Osteocyte (in vitro differentiated cells): ENCODE measurements at regions not wholly inside any gene's neighbourhood (a gene's known extent, or its start where the extent isn't known, plus 50 kb on each side); places are given as distances from the start of the nearest gene placed in this dataset.
A peak's percentile ranks its signal among the peaks of the same experiment; 100 is the strongest.

Experiments used
- DNase-seq: peaks from one replicate; pipeline ENCODE4 v3.0.0; 2021; ENCODE audit warnings: mixed read lengths; ENCODE audit not compliant: unreplicated experiment; ENCODE audit errors: extremely low spot score
- H3K27ac Mint-ChIP-seq: one replicate; pipeline ENCODE4 v1.8.0; 2021; ENCODE audit warnings: mild to moderate bottlenecking, mixed read lengths; ENCODE audit not compliant: unreplicated experiment
- H3K27me3 Mint-ChIP-seq: one replicate; pipeline ENCODE4 v1.8.0; 2021; ENCODE audit warnings: mixed read lengths; ENCODE audit not compliant: unreplicated experiment
- H3K36me3 Mint-ChIP-seq: one replicate; pipeline ENCODE4 v1.8.0; 2021; ENCODE audit warnings: mixed read lengths; ENCODE audit not compliant: unreplicated experiment
- H3K4me1 Mint-ChIP-seq: one replicate; pipeline ENCODE4 v1.8.0; 2021; ENCODE audit warnings: mixed read lengths; ENCODE audit not compliant: unreplicated experiment
- H3K4me3 Mint-ChIP-seq: one replicate; pipeline ENCODE4 v1.8.0; 2021; ENCODE audit warnings: mild to moderate bottlenecking, moderate library complexity, mixed read lengths; ENCODE audit not compliant: unreplicated experiment
- H3K9me3 Mint-ChIP-seq: one replicate; pipeline ENCODE4 v1.8.0; 2021; ENCODE audit warnings: mixed read lengths; ENCODE audit not compliant: unreplicated experiment
- TF ChIP-seq, protein P1 (sequence below): fragments of 200-600 bp; sonication (generic); IDR thresholded peaks from 2 replicates; pipeline ENCODE4 v1.5.0; 2021; ENCODE audit warnings: antibody characterized with exemption, mild to moderate bottlenecking, moderate library complexity

DNA sequence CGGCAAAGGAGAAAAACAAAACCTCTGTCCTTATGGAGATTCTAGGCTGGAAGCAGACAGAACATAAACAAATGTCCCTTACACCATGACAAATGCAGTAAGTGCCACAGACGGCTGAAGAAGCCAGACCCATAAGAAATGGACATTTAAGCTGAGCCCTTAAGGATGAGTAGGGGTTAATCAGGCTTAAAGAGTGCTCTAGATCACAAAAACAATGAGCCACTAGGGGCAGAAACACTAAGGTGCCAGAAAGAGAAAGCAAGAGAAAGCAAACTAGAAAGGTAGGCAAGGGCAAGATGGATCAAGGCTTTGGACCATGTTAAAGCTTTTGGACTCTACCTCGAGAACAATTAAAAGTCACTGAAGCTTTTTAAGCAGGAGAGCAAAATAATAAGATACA lies 326.9 kb upstream of the WWC1 start:
- TF ChIP-seq, protein P1, sequence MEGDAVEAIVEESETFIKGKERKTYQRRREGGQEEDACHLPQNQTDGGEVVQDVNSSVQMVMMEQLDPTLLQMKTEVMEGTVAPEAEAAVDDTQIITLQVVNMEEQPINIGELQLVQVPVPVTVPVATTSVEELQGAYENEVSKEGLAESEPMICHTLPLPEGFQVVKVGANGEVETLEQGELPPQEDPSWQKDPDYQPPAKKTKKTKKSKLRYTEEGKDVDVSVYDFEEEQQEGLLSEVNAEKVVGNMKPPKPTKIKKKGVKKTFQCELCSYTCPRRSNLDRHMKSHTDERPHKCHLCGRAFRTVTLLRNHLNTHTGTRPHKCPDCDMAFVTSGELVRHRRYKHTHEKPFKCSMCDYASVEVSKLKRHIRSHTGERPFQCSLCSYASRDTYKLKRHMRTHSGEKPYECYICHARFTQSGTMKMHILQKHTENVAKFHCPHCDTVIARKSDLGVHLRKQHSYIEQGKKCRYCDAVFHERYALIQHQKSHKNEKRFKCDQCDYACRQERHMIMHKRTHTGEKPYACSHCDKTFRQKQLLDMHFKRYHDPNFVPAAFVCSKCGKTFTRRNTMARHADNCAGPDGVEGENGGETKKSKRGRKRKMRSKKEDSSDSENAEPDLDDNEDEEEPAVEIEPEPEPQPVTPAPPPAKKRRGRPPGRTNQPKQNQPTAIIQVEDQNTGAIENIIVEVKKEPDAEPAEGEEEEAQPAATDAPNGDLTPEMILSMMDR: peak; percentile 32

DNA sequence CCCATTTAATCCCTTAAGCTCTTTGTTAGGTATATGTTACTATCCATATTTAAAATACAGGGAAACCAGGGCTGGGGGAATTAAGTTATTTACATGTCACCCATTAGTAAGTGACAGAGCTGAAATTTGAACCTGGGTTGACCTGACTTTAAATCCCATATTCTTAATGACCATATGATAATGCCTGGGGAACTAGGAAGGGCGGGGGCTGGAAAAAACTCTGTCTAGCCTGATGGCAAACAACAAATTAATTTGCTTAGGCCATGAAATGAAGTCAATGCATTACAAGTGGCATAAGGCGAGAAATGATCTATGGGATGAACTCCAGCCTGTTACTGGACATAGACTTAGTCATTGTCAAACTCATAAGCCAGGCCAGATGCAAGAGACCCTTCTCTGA lies 325.7 kb upstream of the WWC1 start:
- DNase-seq: no peak
- TF ChIP-seq, protein P1: no peak
- H3K27me3 Mint-ChIP-seq: no peaks in the 10 kb centered on the region
- no peak overlapping the region for H3K27ac Mint-ChIP-seq
- no peaks in the 10 kb centered on the region for H3K36me3 Mint-ChIP-seq
- H3K4me3 Mint-ChIP-seq: no peak overlapping the region
- H3K9me3 Mint-ChIP-seq: peaks cover 3% of the 10 kb centered on the region
- peaks cover 10% of the 10 kb centered on the region for H3K4me1 Mint-ChIP-seq

More for the DNA sequence above, 326.9 kb upstream of the WWC1 start:
- DNase-seq: no peak
- Mint-ChIP-seq H3K36me3 (no peaks in the 10 kb centered on the region), H3K4me3 (no peak overlapping the region), H3K4me1 (peaks cover 10% of the 10 kb centered on the region), H3K27ac (no peak overlapping the region), H3K27me3 (no peaks in the 10 kb centered on the region), H3K9me3 (peaks cover 3% of the 10 kb centered on the region)

DNA sequence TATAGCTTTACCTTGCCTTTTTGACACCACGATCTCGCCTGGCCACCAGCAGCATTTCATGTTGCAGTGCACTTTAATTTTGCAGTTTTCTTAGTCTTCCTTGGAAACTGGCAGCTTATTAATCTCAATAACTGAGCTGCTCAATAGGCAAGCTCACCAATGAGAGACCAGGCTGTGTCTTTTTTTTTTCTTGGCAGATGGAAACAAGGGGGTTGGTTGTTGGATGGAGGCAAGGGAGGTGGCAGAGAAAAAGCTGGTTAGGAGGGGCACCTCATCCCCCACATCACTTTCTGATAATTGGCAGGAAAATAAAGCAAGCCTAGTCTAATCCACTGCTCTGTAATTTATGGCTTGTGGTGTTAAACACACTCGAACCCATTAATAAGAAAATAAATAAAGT lies 324.5 kb upstream of the WWC1 start:
- Mint-ChIP-seq H3K4me3 (no peak overlapping the region), H3K27ac (no peak overlapping the region), H3K4me1 (peaks cover 10% of the 10 kb centered on the region), H3K27me3 (no peaks in the 10 kb centered on the region), H3K9me3 (no peaks in the 10 kb centered on the region), H3K36me3 (no peaks in the 10 kb centered on the region)
- TF ChIP-seq, protein P1: no peak
- no peak for DNase-seq

DNA sequence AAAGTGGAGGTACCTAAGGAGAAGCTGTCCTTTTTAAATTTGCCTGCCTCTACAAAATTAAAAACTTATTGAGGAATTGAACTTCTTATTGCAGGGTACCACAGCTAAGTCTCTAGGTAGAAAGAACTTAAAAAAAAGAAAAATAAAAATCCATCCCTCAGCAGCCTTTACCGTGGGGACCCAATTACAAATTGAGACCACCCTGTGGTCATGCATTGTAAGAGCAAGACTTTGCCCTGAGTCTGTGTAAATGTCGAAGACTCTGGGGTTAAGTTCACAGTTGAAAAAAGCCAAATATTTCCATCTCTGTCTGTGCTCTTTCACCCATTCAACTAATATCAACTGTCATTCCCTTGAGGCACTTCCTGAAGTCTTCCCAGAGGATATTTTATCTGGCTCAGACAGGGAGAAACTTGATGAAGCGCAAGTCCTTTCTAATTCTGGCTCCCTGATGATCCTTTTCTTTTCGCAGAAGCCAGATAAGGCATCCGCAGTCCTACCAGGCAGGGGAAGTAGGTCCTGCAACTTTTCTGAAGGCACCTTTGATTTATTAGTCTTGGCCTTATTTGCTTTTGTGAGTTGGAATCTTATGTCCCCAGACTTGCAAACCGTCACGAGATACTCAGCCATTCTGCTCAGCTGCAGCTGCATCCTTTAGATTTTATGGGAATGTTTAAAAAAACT lies 323.8 kb upstream of the WWC1 start:
- TF ChIP-seq, protein P1: peak; percentile 37
- Mint-ChIP-seq H3K36me3 (no peaks in the 10 kb centered on the region), H3K4me1 (peaks cover 10% of the 10 kb centered on the region), H3K27ac (peak overlapping the region; percentile 15), H3K9me3 (no peaks in the 10 kb centered on the region), H3K27me3 (no peaks in the 10 kb centered on the region), H3K4me3 (no peak overlapping the region)
- no peak for DNase-seq

DNA sequence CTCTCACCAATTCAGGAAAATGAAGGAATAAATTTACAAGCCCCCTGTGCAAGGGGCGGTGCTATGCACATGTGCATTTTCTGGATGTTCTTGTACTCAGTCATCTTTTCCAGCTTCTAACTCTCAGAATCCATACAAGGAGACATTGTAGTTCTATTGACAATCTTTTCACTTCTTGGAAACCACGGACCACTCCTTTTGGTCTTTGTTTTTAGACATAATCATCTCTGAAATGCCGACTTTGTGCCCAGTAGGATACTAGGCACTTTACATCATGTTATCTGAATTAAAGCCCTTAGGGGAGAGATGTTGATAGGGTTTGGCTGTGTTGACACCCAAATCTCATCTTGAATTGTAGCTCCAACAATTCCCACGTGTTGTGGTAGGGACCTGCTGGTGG lies 322.6 kb upstream of the WWC1 start:
- Mint-ChIP-seq H3K9me3 (no peaks in the 10 kb centered on the region), H3K4me3 (no peak overlapping the region), H3K27ac (no peak overlapping the region), H3K4me1 (peaks cover 10% of the 10 kb centered on the region), H3K36me3 (no peaks in the 10 kb centered on the region), H3K27me3 (no peaks in the 10 kb centered on the region)
- no peak for DNase-seq
- TF ChIP-seq, protein P1: no peak
